Thymus (tissue), 11 donors: ENCODE measurements at regions not wholly inside any gene's neighbourhood (a gene's known extent, or its start where the extent isn't known, plus 50 kb on each side); places are given as distances from the start of the nearest gene placed in this dataset.

Source experiments
- DNase-seq, 9 donors: peaks; one replicate each; pipeline ENCODE4 v3.0.0-alpha.2; 2013; ENCODE audit warnings: low spot score in 9 of 9, low read depth in 6 of 9, missing footprints in 1 of 9
- H3K27ac ChIP-seq, 2 donors: one replicate each; pipeline ENCODE4 v1.5.1; 2013; ENCODE audit warnings: control low read depth in 1 of 2, low read depth in 1 of 2, low read length in 1 of 2, mild to moderate bottlenecking in 1 of 2, moderate library complexity in 1 of 2
- H3K27me3 ChIP-seq, 2 donors: one replicate each; pipeline ENCODE4 v1.5.1; 2013; ENCODE audit warnings: low read length in 1 of 2; ENCODE audit not compliant: control insufficient read depth in 2 of 2, insufficient read depth in 1 of 2
- H3K36me3 ChIP-seq, 2 donors: one replicate each; pipeline ENCODE4 v1.5.1; 2013; ENCODE audit warnings: low read length in 1 of 2, mild to moderate bottlenecking in 1 of 2, moderate library complexity in 1 of 2; ENCODE audit not compliant: control insufficient read depth in 2 of 2, insufficient read depth in 2 of 2
- H3K4me1 ChIP-seq, 2 donors: one replicate each; pipeline ENCODE4 v1.5.1; 2013; ENCODE audit warnings: low read length in 2 of 2; ENCODE audit not compliant: control insufficient read depth in 2 of 2, insufficient read depth in 2 of 2
- H3K4me3 ChIP-seq, 2 donors: one replicate each; pipeline ENCODE4 v1.5.1; 2013; ENCODE audit warnings: low read length in 2 of 2, control low read depth in 1 of 2, mild to moderate bottlenecking in 1 of 2
- H3K9me3 ChIP-seq, 2 donors: one replicate each; pipeline ENCODE4 v1.5.1; 2013; ENCODE audit warnings: low read length in 1 of 2, mild to moderate bottlenecking in 1 of 2; ENCODE audit not compliant: control insufficient read depth in 2 of 2, insufficient read depth in 1 of 2
- WGBS: extraction: QIAGEN DNeasy Blood & Tissue Kit; methylation state at CpG from one replicate; pipeline ENCODE4 v1.1.7; 2013; 5-methylcytosine and 5-hydroxymethylcytosine counted together
- donor health status: healthy.

DNA sequence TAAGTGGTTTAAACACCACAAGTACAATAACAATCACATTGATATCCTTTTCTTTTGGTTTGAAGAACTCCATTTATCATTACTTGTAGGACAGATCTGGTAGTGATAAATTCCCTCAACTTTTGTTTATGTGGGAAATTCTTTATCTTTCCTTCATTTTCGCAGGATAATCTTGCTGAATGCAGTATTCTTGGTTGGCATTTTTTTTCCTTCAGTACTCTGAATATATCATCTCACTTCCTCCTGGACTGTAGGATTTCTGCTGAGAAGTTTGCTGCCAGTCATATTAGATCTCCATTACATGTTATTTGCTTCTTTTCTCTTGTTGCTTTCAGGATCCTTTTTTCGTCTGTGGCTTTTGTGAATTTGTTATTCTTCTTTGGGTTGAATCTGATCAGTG, 179.0 kb upstream of the PLET1 start:
- Histone ChIP-seq H3K4me3 (no peak overlapping the region), H3K27me3 (no peaks in the 10 kb centered on the region), H3K4me1 (no peaks in the 10 kb centered on the region), H3K36me3 (no peaks in the 10 kb centered on the region), H3K27ac (no peak overlapping the region), H3K9me3 (no peaks in the 10 kb centered on the region)
- WGBS, result 95% methylated on average over 2 of the region's 2 CpGs
- no peak for DNase-seq

DNA sequence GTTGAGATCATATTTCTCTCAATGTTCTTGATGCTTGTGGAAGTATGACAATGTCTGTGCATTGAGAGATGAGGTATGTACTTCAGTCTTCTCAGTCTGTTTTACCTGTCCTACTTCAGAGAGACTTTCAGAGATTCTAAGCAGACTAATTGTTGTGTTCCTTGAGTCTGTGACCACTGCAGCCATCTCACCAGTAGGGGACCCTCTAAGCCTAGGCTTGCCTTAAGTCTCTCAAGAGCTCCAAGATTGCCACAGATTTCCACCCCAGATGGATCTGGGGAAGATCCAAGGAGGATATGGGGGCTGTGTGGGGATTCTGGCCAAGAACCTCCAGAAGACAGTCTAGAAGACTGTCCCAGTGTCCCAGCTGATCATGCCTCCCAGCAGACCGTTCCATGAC, 179.9 kb upstream of the PLET1 start:
- no peak overlapping the region for H3K27ac ChIP-seq
- H3K36me3 ChIP-seq, result no peaks in the 10 kb centered on the region
- no peak for DNase-seq
- H3K4me1 ChIP-seq, result no peaks in the 10 kb centered on the region
- H3K27me3 ChIP-seq, result no peaks in the 10 kb centered on the region
- 77% methylated on average over 1 of the region's 1 CpG for WGBS
- no peaks in the 10 kb centered on the region for H3K9me3 ChIP-seq
- H3K4me3 ChIP-seq, result no peak overlapping the region

DNA sequence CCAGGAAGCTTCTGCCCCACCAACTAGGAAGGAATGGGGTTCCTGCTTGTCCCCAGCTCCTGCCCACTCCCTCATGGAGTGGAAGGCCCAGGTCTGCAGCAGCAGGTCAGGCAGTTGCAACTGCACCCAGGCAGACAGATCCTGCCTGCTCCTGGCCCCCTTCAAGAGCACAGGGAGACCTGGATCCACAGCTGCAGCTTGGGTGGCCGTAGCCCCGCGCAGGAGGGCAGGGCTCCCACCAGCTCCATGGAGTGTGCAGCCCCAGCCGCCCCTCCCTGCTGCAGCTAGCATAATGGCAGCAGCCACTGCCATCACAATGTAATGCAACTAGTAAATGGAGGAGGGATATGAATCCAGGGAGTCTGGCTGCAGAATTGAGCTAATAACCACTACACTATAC, 187.5 kb upstream of the PLET1 start:
- H3K27me3 ChIP-seq, result no peaks in the 10 kb centered on the region
- no peaks in the 10 kb centered on the region for H3K4me1 ChIP-seq
- no peaks in the 10 kb centered on the region for H3K36me3 ChIP-seq
- WGBS, result 94% methylated on average over 4 of the region's 4 CpGs
- no peaks in the 10 kb centered on the region for H3K9me3 ChIP-seq
- DNase-seq, result no peak
- H3K27ac ChIP-seq, result no peak overlapping the region
- H3K4me3 ChIP-seq, result no peak overlapping the region

DNA sequence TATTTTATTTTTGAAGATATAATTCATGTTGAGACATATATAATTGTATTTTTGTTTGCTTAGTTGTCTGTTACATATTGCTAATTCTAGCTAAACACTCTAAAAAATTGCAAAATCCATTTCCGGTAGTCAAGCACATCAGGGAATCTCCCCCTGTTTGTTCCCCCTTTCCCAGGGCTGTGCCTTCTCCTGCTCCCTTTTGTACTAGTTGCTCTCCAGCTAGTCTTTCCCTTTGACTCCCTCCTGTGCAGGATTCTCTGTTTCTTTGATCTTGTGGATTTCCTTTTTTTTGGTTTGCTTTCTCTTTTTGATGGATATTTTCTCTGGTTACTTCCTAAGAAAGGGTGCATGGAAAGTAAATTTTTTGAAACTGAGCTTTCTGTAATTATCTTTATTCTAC, 188.1 kb upstream of the PLET1 start:
- no peaks in the 10 kb centered on the region for H3K36me3 ChIP-seq
- no peaks in the 10 kb centered on the region for H3K4me1 ChIP-seq
- no peak overlapping the region for H3K27ac ChIP-seq
- no peak for DNase-seq
- no peaks in the 10 kb centered on the region for H3K27me3 ChIP-seq
- WGBS, result 95% methylated on average over 1 of the region's 1 CpG
- H3K9me3 ChIP-seq, result no peaks in the 10 kb centered on the region
- no peak overlapping the region for H3K4me3 ChIP-seq

DNA sequence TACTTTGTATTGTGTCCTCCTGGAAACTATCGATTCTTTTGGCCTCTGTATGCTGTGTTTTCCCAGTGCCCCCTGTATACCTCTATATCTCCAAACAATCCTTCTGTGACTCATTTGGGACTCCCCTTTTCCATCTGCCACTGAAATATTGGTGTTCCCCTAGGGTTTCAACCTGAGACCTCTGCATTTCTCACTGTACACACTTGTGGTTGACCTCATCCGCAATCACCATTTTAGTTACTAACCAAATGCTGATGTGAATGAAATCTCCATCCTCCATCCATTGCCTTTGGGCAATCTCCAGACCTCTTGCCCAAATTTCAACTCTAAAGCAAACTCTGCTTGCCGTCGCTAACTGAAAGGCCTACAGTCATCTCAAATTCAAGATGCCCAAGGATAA, 190.6 kb upstream of the PLET1 start:
- Histone ChIP-seq H3K36me3 (no peaks in the 10 kb centered on the region), H3K9me3 (no peaks in the 10 kb centered on the region), H3K4me3 (no peak overlapping the region), H3K4me1 (no peaks in the 10 kb centered on the region), H3K27me3 (no peaks in the 10 kb centered on the region), H3K27ac (no peak overlapping the region)
- no peak for DNase-seq
- 99% methylated on average over 4 of the region's 4 CpGs for WGBS

DNA sequence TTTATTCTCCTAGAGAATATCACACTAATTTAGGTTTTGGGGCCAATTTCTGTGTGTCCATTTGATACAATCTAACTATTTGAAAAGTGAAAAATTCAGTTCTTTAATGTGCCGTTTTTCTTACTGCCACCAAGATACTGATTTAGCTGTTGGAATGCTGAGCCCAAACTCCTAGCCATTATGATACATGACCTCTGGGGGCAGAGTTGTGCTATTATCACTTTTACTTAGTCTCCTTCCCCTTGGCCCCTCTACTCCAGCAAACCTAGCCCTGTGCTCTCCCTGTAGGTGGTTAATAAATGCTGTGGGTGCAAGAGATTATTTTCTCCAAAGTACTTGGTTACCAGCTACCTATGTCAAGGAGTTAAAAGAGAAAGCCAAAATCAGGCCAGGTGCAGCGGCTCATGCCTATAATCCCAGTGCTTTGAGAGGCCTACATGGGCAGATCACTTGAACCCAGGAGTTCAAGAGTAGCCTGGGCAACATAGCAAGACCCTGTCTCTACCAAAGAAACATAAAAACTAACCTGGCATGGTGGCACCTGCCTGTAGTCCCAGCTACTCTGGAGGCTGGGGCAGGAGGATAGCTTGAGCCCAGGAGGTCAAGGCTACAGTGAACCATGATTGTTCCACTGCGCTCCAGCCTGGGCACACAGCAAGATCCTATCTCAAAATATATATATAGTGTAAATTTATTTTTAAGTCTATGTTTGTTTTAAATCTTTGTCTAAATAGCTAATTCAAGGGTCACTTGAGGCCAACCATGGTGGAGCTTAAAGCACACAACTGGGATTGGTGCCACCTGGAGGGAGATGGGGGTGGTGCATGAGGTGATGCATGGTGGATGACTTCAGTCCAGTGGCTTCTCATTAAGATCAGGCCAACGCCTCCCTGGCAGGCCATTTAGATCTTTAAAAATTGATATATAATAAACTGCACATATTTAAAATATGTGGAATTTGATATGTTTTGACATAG, 193.2 kb upstream of the PLET1 start:
- Histone ChIP-seq H3K27ac (no peak overlapping the region), H3K27me3 (no peaks in the 10 kb centered on the region), H3K4me1 (no peaks in the 10 kb centered on the region), H3K4me3 (no peak overlapping the region), H3K9me3 (no peaks in the 10 kb centered on the region), H3K36me3 (no peaks in the 10 kb centered on the region)
- 95% methylated on average over 4 of the region's 4 CpGs for WGBS
- peak in 5 of 9 donors; percentile 2 to 36 (median 5) for DNase-seq

DNA sequence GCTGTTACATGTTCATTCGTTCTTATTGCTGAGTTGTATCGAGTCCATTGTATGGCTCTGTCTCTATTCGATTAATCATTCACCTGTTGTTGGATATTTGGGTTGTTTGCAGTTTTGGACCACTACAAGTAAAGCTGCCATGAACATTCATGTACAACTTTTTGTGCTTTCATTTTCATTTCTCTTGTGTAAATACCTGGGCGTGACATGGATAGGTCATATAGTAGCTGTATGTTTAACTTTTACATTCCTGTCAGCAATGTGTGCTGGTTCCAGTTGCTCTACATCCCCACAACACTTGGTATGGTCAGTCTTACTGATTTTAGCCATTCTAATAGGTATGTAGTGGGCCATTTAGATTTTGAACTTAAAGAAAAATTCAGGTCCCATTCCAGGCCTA, 194.2 kb upstream of the PLET1 start:
- H3K4me1 ChIP-seq, result no peaks in the 10 kb centered on the region
- H3K9me3 ChIP-seq, result no peaks in the 10 kb centered on the region
- H3K36me3 ChIP-seq, result no peaks in the 10 kb centered on the region
- DNase-seq, result no peak
- 97% methylated on average over 4 of the region's 4 CpGs for WGBS
- no peak overlapping the region for H3K27ac ChIP-seq
- no peak overlapping the region for H3K4me3 ChIP-seq
- H3K27me3 ChIP-seq, result no peaks in the 10 kb centered on the region

DNA sequence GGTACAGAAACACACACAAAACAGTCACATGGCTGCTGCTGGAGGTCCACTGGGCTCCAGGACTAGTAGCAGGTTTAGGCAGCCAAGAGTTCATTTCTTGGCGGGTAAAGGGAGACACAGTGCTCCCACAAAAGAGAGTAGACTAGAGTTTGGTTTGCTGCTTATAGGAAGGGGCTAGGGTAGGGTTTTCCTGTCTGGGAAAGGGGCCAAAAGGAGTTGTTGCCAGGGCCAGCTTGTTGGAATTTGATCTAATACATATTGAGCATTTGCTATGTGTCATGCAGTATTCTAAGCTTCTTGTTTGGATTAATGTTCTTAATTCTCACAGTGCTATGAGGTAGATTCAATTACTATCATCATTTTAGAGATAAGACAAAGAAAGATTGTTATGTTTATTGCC, 195.1 kb upstream of the PLET1 start:
- H3K27me3 ChIP-seq, result no peaks in the 10 kb centered on the region
- H3K4me3 ChIP-seq, result no peak overlapping the region
- 98% methylated on average over 1 of the region's 1 CpG for WGBS
- H3K36me3 ChIP-seq, result no peaks in the 10 kb centered on the region
- no peaks in the 10 kb centered on the region for H3K4me1 ChIP-seq
- no peak for DNase-seq
- H3K9me3 ChIP-seq, result no peaks in the 10 kb centered on the region
- no peak overlapping the region for H3K27ac ChIP-seq

DNA sequence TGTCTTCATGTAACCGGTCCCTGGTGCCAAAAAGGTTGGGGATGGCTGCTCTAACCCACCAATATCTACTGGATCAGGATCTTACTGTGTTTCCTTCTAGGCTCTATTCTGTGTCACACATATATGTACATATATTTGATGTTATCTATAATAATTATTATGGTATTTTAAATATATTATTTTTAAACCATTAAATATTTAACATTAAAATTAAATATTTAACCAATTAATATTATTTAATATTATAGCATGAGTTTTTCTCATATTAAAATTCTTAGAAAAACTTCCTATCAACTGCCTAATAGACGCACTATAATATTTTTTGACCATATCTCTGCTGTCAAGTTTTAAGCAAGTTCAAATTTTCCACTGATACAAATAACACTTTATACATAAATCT, 196.9 kb upstream of the PLET1 start:
- Histone ChIP-seq H3K4me1 (no peaks in the 10 kb centered on the region), H3K27ac (no peak overlapping the region), H3K9me3 (no peaks in the 10 kb centered on the region), H3K4me3 (no peak overlapping the region), H3K36me3 (no peaks in the 10 kb centered on the region), H3K27me3 (no peaks in the 10 kb centered on the region)
- no peak for DNase-seq
- WGBS, result 98% methylated on average over 2 of the region's 2 CpGs
